ENCODE measurements at regions not wholly inside any gene's neighbourhood (a gene's known extent, or its start where the extent isn't known, plus 50 kb on each side); places are given as distances from the start of the nearest gene placed in this dataset.
"Not testable (repeated sequence)": the region's sequence is repeated elsewhere in the genome, so short reads cannot be mapped to it uniquely, and the experiment has no call there.

- DNase-seq: no peak
Observed at GRCh38 chr22:27240298-27241075, 561.1 kb downstream of the MN1 start.

- DNase-seq: no peak
Observed at GRCh38 chr22:27241430-27242321, 559.9 kb downstream of the MN1 start.

DNA sequence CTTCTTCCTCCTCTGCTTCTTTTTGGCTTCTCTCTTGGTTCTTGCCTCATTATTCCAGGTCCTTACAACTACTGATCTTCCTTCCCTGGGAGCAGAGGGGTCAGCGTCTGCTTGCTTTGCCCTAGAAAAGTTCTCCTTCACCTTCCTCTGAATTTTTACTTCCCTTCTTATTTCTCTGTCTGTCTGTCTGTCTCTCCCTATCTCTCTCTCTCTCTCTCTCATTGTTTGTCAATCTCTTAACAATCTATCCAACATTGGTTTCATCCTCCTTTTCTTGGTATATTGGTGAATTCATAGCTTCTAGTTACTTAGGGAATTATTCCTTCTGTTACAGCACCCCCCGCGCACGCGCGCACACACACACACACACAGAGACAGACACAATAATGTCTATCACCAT is 559.1 kb downstream of the MN1 start:
- no peak for DNase-seq

- no peak for DNase-seq
Observed at GRCh38 chr22:27242917-27243589, 558.5 kb downstream of the MN1 start.

- DNase-seq: no peak
Observed at GRCh38 chr22:27244328-27244727, 557.2 kb downstream of the MN1 start.

GRCh38 chr22:27245056-27245455 is 556.5 kb downstream of the MN1 start:
- no peak for DNase-seq

DNA sequence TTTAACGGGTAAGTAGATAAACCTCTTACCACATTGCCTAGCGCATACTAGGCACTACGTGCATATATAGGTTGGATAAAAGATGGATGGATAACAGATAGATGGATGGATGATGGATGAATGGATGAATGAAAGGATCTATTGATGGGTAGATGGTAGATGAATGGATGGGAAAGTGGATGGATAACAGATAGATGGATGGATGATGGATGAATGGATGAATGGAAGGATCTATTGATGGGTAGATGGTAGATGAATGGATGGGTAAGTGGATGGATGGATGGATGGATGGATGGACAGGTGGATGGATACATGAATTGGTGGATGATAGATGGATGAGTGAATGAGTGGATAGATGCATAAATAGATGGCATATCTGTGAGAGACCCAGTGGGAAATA is 555.0 kb downstream of the MN1 start:
- DNase-seq: no peak

DNA sequence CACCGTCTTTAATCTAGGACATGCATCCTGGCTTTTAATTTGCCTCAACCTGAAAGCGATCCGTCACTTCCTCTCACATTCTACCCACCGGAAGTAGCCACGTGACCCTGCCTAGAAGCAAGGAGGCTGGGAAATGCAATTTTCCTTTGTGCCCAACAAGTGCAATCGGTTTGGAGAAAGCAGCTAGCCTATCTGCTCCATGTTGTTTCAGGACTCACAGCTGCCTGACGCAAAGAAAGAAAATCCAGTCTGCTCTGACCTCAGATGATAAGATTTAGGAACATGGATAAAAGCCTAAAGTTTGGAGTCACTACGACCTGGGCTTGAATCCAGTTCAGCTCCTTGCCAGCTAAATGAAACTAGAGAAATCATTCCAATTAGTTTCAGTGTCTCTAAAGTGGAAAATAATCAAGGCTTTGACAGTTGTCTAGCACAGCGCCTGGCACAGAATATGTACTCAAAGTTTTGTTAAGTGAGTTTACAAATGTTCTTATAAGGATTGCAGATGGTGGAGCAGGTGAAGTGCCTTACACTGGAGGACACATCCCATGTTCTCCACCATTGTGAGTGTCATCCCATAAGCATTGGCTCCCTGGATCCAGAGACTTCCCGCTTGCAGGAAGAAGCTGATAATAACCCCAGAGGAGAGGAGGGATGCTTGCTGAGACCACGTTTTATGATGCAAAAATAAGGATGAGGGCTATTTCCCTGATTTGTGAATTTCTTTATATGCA is 553.7 kb downstream of the MN1 start:
- no peak for DNase-seq

DNA sequence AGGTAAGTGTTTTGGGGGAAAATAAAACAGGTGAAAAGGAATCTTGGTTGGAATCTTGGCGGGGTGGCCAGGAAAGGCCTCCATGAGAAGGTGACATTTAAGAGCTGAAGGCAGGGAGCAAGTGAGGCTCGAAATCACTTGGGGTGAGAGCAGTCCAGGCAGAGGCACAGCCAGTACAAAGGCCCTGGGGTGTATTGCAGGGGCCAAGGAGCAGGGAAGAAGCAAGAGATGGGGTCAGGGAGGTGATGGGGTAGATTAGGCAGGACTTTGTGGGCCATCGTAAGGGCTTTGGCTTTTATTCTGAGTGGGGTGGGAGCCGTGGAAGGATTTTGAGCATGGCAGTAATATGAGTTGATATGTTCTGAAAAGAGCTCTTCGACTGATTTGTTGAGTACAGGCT is 551.1 kb downstream of the MN1 start:
- no peak for DNase-seq

DNA sequence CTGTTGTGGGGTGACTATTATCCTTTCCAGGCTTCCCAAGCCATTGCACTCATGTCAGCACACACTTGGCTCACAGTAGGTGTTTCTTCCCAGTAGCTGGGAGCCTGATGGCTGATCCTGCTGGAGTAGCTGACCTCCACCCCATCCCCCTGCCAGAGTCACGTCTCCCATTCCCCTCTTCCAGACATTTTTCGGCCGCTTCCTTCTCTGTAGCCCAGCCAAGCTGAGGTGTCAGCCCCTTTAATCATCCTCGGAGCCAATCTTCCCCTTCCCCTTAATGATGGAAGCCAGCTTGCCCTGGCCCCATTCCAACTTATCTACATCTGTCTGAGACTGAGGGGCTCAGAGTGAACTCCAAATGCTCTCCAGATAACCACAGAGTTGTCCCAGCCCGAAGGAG is 550.7 kb downstream of the MN1 start:
- DNase-seq: no peak

GRCh38 chr22:27251563-27251962 is 550.0 kb downstream of the MN1 start:
- no peak for DNase-seq

GRCh38 chr22:27252282-27253049 is 549.1 kb downstream of the MN1 start:
- DNase-seq: no peak

DNA sequence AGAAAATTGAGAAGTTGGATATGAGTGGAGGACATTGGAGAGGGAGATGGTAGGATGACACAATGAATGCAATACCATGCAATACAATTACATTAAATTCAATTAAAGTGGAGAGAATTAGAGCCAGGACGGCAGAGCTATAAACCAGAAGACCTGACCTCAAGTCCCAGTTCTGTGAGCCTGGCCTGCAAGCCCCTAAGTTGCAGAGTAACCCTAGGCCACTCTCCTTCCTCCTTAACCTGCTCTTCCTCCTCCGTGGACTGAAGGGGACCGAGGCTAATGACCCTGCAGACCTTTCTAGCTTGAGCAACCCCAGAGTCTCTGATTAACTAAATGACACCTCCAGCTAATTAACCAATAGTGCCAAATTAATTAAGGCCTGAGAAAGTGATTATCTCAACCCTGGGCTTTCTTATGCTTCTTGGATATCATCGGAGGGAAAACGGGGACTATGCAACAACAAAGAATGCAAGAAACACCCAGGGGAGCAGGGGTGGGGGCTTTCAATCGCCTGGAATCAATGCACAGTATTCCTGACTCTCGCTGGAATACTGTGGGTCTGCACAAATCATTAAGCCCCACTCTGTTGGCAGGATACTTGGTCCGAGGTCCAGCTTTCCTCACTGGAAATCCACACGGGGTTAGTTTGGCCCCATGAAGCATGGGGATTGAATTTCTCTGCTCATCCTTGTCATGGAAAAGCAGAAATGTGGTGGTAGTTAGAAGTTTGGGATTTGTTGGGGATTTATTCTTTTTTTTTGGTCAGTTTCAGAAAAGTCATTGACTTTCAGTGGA is 548.3 kb downstream of the MN1 start:
- no peak for DNase-seq

DNA sequence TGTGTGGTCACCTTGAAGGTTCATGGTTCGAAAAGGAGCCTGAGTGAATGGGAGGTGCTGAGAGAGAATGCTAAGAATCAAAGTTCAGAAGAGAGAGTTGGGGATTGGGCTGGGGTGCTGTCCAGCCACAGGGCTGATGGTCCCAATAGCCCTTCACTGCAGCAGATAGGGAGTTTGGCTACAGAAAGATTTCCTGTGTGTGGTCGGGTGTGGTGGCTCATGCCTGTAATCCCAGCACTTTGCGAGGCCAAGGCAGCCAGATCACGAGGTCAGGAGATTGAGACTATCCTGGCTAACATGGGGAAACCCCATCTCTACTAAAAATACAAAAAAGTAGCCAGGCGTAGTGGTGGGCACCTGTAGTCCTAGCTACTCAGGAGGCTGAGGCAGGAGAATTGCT is 547.5 kb downstream of the MN1 start:
- not testable (repeated sequence) for DNase-seq

GRCh38 chr22:27255580-27255979 is 546.0 kb downstream of the MN1 start:
- no peak for DNase-seq

- no peak for DNase-seq
Observed at GRCh38 chr22:27257987-27258386, 543.6 kb downstream of the MN1 start.

DNA sequence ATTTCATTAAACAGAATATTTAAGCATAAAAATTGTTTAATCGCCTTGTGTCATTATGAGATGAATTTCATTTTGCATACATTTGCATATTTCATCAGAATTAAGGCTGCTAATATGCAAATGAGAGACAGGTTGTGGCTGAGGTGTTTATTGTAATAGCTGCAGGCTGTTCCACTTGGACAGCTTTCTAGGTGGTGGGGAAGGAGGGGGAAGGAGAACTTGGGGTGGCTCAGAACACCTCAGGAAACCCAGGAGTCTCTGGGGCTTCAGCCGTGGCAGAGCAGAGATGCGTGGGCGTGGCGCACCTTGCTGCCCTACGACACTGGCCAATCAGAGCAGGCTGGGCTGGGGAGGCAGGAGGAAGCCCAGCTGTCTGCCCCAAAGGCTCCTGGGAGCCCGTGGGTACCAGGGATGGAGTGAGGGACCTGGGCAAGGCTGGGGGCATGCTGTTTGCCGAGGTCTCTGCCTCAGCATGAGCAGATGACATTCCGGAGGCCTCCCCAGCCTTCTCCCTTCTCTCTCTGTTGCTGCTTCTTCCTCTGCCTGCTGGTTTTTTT is 542.9 kb downstream of the MN1 start:
- DNase-seq: no peak

DNA sequence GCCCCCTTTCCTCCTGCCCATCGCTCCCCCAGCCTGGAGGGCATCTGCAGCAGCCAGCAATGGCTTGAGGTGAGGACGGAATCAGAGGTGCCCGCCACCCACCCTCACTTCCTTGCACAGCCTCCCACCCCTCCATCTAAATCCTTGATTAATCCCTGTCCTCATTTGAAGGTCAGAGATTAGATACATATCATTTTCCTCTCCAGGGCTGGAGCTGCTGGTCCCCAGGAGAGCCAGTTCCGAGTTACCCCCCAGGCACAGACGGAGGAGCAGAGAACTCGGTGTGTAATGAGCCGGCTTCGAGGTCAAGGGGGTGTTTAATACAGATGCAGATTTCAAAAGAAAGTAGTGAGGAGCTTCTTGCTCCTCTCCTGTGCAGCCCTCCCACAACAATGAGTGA is 542.1 kb downstream of the MN1 start:
- DNase-seq: no peak

GRCh38 chr22:27260087-27260698 is 541.4 kb downstream of the MN1 start:
- DNase-seq: no peak

DNA sequence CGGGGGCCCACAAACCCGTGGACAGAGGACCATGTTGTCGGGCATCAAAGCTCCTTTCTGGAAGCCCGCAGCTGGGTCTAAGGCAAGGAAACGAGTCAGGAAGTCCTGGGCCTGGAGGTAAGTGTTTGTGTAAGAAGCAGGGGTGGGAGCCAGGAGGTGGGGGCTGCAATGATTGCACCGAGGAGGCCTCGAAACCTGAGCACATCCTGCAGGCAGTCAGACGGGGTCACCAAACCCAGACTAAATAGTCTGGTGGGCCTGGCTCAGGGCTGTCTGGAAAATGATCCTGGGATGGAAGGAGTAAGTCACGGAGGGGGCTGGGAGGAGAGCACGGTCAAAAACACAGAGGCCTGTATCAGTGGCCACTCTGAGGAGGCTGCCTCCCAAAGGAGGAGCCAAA is 539.2 kb downstream of the MN1 start:
- DNase-seq: no peak

DNA sequence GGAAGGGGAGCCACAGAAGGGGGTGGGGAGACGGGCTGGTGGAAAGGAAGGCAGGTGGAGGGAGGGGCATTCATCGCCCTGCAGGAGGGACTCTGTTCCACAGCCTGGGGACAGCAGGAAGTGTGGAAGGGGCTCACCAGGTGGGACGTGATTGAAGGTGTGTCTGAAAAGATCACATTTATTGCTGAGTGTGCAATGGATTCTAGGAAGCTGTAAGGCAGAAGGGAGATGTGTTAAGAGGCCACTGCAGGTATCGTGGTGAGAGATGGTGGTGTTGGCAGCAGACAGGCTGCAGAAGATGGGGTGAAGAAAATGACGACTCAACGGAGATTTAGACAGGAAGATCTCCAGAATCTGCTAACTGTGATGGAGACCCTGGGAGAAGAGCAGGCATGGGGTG is 537.4 kb downstream of the MN1 start:
- no peak for DNase-seq

Data from hematopoietic multipotent progenitor cell treated with erythropoietin and hydrocortisone succinate and interleukin-3 and kit ligand, for 6 days (in vitro differentiated cells).